ENCODE measurements at regions not wholly inside any gene's neighbourhood (a gene's known extent, or its start where the extent isn't known, plus 50 kb on each side); places are given as distances from the start of the nearest gene placed in this dataset.

DNA sequence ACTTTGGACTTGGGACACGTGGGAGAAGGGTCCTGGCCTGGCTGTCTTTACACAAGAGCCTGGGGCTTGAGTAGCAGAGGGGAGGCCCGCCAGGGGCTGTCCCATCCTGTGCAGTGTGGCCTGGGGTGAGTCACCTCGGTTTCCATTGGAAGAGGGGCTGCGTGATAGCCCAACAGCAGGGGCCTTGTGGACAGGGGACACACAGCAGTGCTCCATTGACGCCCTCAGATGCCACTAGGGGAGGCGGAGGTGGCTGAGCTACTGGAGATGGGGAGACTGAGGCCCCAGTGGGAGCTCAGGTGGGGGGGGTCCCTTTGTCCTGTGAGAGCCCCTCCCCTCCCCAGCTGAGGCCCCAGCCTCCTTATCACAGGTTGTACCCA, 50.0 kb upstream of the RNU6ATAC start:
- TF ChIP-seq, protein P1, sequence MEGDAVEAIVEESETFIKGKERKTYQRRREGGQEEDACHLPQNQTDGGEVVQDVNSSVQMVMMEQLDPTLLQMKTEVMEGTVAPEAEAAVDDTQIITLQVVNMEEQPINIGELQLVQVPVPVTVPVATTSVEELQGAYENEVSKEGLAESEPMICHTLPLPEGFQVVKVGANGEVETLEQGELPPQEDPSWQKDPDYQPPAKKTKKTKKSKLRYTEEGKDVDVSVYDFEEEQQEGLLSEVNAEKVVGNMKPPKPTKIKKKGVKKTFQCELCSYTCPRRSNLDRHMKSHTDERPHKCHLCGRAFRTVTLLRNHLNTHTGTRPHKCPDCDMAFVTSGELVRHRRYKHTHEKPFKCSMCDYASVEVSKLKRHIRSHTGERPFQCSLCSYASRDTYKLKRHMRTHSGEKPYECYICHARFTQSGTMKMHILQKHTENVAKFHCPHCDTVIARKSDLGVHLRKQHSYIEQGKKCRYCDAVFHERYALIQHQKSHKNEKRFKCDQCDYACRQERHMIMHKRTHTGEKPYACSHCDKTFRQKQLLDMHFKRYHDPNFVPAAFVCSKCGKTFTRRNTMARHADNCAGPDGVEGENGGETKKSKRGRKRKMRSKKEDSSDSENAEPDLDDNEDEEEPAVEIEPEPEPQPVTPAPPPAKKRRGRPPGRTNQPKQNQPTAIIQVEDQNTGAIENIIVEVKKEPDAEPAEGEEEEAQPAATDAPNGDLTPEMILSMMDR (IDR thresholded peaks at IDR 0.05; ENCODE audit: low read depth, low read length) = no peak
- TF ChIP-seq POLR2A (IDR thresholded peaks at IDR 0.05; ENCODE audit: extremely low read depth, insufficient read length) (no peak), MYC (IDR thresholded peaks at IDR 0.05; ENCODE audit: low read depth, low read length) (no peak)
- TF ChIP-seq, protein P2, sequence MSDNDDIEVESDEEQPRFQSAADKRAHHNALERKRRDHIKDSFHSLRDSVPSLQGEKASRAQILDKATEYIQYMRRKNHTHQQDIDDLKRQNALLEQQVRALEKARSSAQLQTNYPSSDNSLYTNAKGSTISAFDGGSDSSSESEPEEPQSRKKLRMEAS (IDR thresholded peaks at IDR 0.05; ENCODE audit: low read depth, low read length) = peak; percentile 44; the same call in 1 of the 2 replicates
- no peak overlapping the region for H3K4me3 ChIP-seq (ENCODE audit: low read depth, low read length)
- DNase-seq (ENCODE audit: low read depth) = peak; percentile 89

DNA sequence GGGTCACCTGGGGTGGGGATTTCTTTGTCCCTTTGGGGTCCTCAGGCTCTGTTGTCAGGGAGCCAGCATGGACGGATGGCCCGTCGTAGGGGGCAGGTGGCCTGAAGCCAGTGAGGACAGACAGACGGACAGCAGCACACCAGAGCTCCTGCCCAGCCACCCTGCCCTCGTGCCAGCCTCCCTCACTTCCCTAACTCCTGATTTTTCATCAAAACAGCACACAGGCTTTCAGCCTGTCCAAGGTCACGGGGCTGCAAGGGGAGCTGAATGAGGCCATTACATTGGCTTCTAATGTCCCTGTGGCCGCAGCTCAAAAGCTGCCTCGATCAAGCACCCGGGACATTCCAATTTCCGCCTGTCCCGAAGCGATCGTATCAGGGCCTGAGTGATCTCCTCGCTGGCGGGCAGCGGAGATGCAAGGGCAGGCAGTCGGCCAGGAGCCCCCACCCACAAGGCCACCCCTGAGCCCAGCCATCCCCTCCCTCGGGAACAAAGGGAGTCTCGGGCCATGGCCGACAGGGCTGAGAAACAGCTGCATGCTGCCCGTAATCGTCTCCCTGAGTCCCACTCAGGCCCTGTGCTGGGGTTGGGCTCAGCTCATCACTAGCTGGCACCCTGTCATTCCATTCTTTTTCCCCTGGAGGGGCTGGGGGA, 50.5 kb upstream of the RNU6ATAC start:
- DNase-seq (ENCODE audit: low read depth) = no peak
- TF ChIP-seq, protein P1 (IDR thresholded peaks at IDR 0.05; ENCODE audit: low read depth, low read length) = no peak
- TF ChIP-seq, protein P2 (IDR thresholded peaks at IDR 0.05; ENCODE audit: low read depth, low read length) = no peak
- TF ChIP-seq MYC (IDR thresholded peaks at IDR 0.05; ENCODE audit: low read depth, low read length) (no peak), POLR2A (IDR thresholded peaks at IDR 0.05; ENCODE audit: extremely low read depth, insufficient read length) (no peak)
- no peak overlapping the region for H3K4me3 ChIP-seq (ENCODE audit: low read depth, low read length)

DNA sequence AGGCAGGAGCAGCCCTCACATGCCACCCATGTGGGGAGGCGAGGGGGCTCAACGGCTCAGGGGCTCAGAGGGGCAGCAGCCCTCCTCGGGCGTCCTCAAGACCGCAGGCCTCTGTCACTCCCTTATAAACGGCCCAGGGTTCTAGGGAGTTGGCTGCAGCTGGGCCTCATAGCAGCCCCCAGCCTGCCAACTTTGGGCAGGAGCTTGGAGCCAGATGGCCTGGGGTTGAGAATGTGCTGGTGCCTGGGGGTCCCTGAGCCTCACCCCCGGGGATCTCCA, 51.0 kb upstream of the RNU6ATAC start:
- H3K4me3 ChIP-seq (ENCODE audit: low read depth, low read length) = no peak overlapping the region

DNA sequence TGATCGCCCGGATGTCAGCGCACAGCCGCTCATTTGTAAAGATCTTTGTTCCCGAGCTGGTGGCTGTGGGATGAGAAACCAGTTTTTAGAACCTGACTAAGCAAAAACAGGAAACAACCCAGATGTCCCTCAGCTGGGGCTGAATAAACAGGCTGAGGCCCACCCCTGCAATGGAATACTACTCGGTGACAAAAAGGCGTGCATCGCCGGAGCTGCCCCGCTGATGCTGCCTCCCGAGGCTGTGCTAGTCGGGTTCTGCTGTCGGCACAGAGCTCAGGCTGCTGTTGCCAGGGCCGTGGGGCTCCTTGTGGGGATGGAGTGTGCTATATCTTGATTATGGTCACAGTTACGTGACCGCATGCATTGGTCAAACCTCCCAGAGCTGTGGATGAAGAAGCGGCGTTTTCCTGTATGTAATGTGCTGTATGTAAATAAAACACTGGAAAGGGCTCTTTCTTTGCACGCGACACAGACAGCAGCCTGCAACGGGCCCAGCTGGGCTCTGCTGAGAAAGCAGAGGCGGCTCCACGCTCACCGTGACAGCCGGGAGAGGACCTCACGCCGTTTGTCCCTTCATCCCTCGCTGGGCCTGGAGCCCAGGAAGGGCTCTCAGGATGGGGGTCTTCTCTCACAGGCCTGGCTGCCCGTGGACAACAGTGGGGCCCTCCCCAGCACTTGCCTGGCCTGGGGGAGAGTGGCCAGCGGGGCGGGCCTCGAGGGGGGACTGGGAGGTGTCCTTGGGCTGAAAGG, 51.5 kb upstream of the RNU6ATAC start:
- TF ChIP-seq POLR2A (IDR thresholded peaks at IDR 0.05; ENCODE audit: extremely low read depth, insufficient read length) (no peak), MYC (IDR thresholded peaks at IDR 0.05; ENCODE audit: low read depth, low read length) (peak; percentile 59)
- TF ChIP-seq, protein P2 (IDR thresholded peaks at IDR 0.05; ENCODE audit: low read depth, low read length) = peak; percentile 61; the same call in 1 of the 2 replicates
- TF ChIP-seq, protein P1 (IDR thresholded peaks at IDR 0.05; ENCODE audit: low read depth, low read length) = no peak
- DNase-seq (ENCODE audit: low read depth) = peak; percentile 95
- H3K4me3 ChIP-seq (ENCODE audit: low read depth, low read length) = no peak overlapping the region

More for the DNA sequence above, 51.0 kb upstream of the RNU6ATAC start:
- TF ChIP-seq POLR2A (IDR thresholded peaks at IDR 0.05; ENCODE audit: extremely low read depth, insufficient read length) (no peak), MYC (IDR thresholded peaks at IDR 0.05; ENCODE audit: low read depth, low read length) (peak; percentile 47; the same call in 1 of the 2 replicates)
- TF ChIP-seq, protein P2 (IDR thresholded peaks at IDR 0.05; ENCODE audit: low read depth, low read length) = peak; percentile 31; the same call in 1 of the 2 replicates
- TF ChIP-seq, protein P1 (IDR thresholded peaks at IDR 0.05; ENCODE audit: low read depth, low read length) = no peak
- DNase-seq (ENCODE audit: low read depth) = peak; percentile 88

DNA sequence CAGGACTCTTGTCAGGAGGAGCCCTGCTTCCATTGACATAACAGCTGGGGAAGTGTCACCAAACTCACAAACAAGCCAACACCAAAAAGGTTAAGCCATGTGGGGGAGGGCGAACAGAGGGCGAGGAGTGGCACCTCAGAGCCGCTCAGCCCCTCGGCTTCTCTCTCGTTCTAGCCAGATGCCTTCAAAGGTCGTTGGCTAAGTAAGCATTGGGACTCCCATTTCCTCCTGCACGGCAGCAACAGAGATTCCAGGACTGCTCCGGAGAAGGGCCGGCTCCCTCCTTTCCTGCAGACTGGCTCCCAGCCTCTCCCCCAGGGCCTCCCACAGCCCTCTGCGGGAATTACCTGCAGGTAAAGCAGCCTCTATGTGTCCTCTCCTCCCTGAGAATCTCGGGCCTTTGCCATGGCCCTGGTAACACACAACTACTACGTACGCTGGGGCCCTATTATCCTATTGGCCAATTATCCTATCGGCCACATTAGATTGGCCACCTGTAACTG, 52.1 kb upstream of the RNU6ATAC start:
- H3K4me3 ChIP-seq (ENCODE audit: low read depth, low read length) = no peak overlapping the region
- TF ChIP-seq MYC (IDR thresholded peaks at IDR 0.05; ENCODE audit: low read depth, low read length) = no peak
- no peak for TF ChIP-seq POLR2A (IDR thresholded peaks at IDR 0.05; ENCODE audit: extremely low read depth, insufficient read length)
- TF ChIP-seq, protein P1 (IDR thresholded peaks at IDR 0.05; ENCODE audit: low read depth, low read length) = no peak
- TF ChIP-seq, protein P2 (IDR thresholded peaks at IDR 0.05; ENCODE audit: low read depth, low read length) = no peak
- peak; percentile 56 for DNase-seq (ENCODE audit: low read depth)
